ENCODE measurements at regions not wholly inside any gene's neighbourhood (a gene's known extent, or its start where the extent isn't known, plus 50 kb on each side); places are given as distances from the start of the nearest gene placed in this dataset.

DNA sequence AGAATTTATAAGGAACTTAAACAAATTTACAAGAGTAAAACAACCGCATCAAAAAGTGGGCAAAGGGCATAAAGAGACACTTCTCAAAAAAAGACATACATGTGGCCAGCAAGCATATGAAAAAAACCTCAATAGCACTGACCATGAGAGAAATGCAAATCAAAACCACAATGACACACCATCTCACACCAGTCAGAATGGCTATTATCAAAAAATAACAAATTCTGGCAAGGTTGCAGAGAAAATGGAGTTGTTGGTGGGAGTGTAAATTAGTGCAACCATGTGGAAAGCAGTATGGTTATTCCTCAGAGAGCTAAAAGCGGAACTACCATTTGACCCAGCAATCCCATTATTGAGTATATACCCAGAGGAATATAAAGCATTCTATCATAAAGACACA is 866.8 kb upstream of the TENM4 start:
- no peak overlapping the region for H3K4me2 ChIP-seq (ENCODE audit: low read length, poor library complexity, severe bottlenecking)
- no peak overlapping the region for H2BK120ac ChIP-seq (ENCODE audit: low read depth, low read length)
- DNase-seq, result no peak
- H4K91ac ChIP-seq (ENCODE audit: low read length), result no peak overlapping the region
- H3K27ac ChIP-seq (ENCODE audit: low read length, poor library complexity, severe bottlenecking), result no peak overlapping the region
- H3K9me3 ChIP-seq (ENCODE audit: control insufficient read depth, low read length), result peaks cover 7% of the 10 kb centered on the region
- no peak overlapping the region for H2BK12ac ChIP-seq (ENCODE audit: low read length in 2 of 2)
- no peak overlapping the region for H3K14ac ChIP-seq (ENCODE audit: low read length in 2 of 2)
- no peak overlapping the region for H2BK5ac ChIP-seq (ENCODE audit: low read depth, low read length, poor library complexity, severe bottlenecking)
- no peaks in the 10 kb centered on the region for H3K27me3 ChIP-seq (ENCODE audit: control insufficient read depth in 1 of 2, insufficient read depth in 1 of 2, low read length in 2 of 2)
- no peak overlapping the region for H2AK5ac ChIP-seq (ENCODE audit: low read length, severe bottlenecking)
- H3K79me1 ChIP-seq (replicated peaks; ENCODE audit: low read length, poor library complexity, severe bottlenecking), result no peaks in the 10 kb centered on the region
- no peak overlapping the region for H2AFZ ChIP-seq (ENCODE audit: low read depth, low read length)
- no peak overlapping the region for H2BK15ac ChIP-seq (ENCODE audit: low read depth, poor library complexity, severe bottlenecking)
- H3K4ac ChIP-seq (ENCODE audit: low read depth in 1 of 2, low read length in 2 of 2), result no peak overlapping the region
- H3K36me3 ChIP-seq (ENCODE audit: control insufficient read depth in 1 of 2, insufficient read depth in 2 of 2, low read depth in 1 of 2, low read length in 2 of 2), result no peaks in the 10 kb centered on the region
- WGBS, result 100% methylated on average over 2 of the region's 2 CpGs
- no peak overlapping the region for H3K18ac ChIP-seq (ENCODE audit: low read depth in 1 of 2, low read length in 2 of 2)
- no peaks in the 10 kb centered on the region for H3K4me1 ChIP-seq (ENCODE audit: control insufficient read depth, insufficient read depth, low read depth, low read length)
- no peak overlapping the region for H4K8ac ChIP-seq (ENCODE audit: low read length)
- no peak overlapping the region for H3K4me3 ChIP-seq (ENCODE audit: insufficient read depth in 1 of 2, low read depth in 1 of 2, low read length in 2 of 2)
- H3K23ac ChIP-seq (ENCODE audit: low read length in 2 of 2), result no peak overlapping the region
- no peak overlapping the region for H3K9ac ChIP-seq (ENCODE audit: low read length)

GRCh38 chr11:80297858-80298632 is 857.2 kb upstream of the TENM4 start:
- peak overlapping the region in 1 of 2 experiments; percentile 86 for H2BK12ac ChIP-seq (ENCODE audit: low read length in 2 of 2)
- no peak overlapping the region for H2AK5ac ChIP-seq (ENCODE audit: low read length, severe bottlenecking)
- 62% methylated on average over 4 of the region's 5 CpGs for WGBS
- H3K23ac ChIP-seq (ENCODE audit: low read length in 2 of 2), result no peak overlapping the region
- peak overlapping the region; percentile 64 for H3K27ac ChIP-seq (ENCODE audit: low read length, poor library complexity, severe bottlenecking)
- H3K14ac ChIP-seq (ENCODE audit: low read length in 2 of 2), result no peak overlapping the region
- H2AFZ ChIP-seq (ENCODE audit: low read depth, low read length), result no peak overlapping the region
- peak; percentile 90 for DNase-seq
- H3K4me2 ChIP-seq (ENCODE audit: low read length, poor library complexity, severe bottlenecking), result no peak overlapping the region
- H3K9ac ChIP-seq (ENCODE audit: low read length), result no peak overlapping the region
- no peaks in the 10 kb centered on the region for H3K27me3 ChIP-seq (ENCODE audit: control insufficient read depth in 1 of 2, insufficient read depth in 1 of 2, low read length in 2 of 2)
- H3K36me3 ChIP-seq (ENCODE audit: control insufficient read depth in 1 of 2, insufficient read depth in 2 of 2, low read depth in 1 of 2, low read length in 2 of 2), result no peaks in the 10 kb centered on the region
- H3K4me3 ChIP-seq (ENCODE audit: insufficient read depth in 1 of 2, low read depth in 1 of 2, low read length in 2 of 2), result no peak overlapping the region
- no peak overlapping the region for H3K18ac ChIP-seq (ENCODE audit: low read depth in 1 of 2, low read length in 2 of 2)
- H4K8ac ChIP-seq (ENCODE audit: low read length), result no peak overlapping the region
- H2BK5ac ChIP-seq (ENCODE audit: low read depth, low read length, poor library complexity, severe bottlenecking), result no peak overlapping the region
- no peak overlapping the region for H2BK15ac ChIP-seq (ENCODE audit: low read depth, poor library complexity, severe bottlenecking)
- H3K4me1 ChIP-seq (ENCODE audit: control insufficient read depth, insufficient read depth, low read depth, low read length), result no peaks in the 10 kb centered on the region
- no peak overlapping the region for H4K91ac ChIP-seq (ENCODE audit: low read length)
- no peak overlapping the region for H2BK120ac ChIP-seq (ENCODE audit: low read depth, low read length)
- no peaks in the 10 kb centered on the region for H3K9me3 ChIP-seq (ENCODE audit: control insufficient read depth, low read length)
- no peaks in the 10 kb centered on the region for H3K79me1 ChIP-seq (replicated peaks; ENCODE audit: low read length, poor library complexity, severe bottlenecking)
- H3K4ac ChIP-seq (ENCODE audit: low read depth in 1 of 2, low read length in 2 of 2), result peak overlapping the region in 1 of 2 experiments; percentile 41

- WGBS, result 100% methylated on average over 1 of the region's 2 CpGs
- H3K14ac ChIP-seq (ENCODE audit: low read length in 2 of 2), result no peak overlapping the region
- no peaks in the 10 kb centered on the region for H3K4me1 ChIP-seq (ENCODE audit: control insufficient read depth, insufficient read depth, low read depth, low read length)
- H3K23ac ChIP-seq (ENCODE audit: low read length in 2 of 2), result no peak overlapping the region
- no peak overlapping the region for H3K27ac ChIP-seq (ENCODE audit: low read length, poor library complexity, severe bottlenecking)
- no peak overlapping the region for H3K9ac ChIP-seq (ENCODE audit: low read length)
- no peak overlapping the region for H2BK15ac ChIP-seq (ENCODE audit: low read depth, poor library complexity, severe bottlenecking)
- no peaks in the 10 kb centered on the region for H3K9me3 ChIP-seq (ENCODE audit: control insufficient read depth, low read length)
- no peak overlapping the region for H4K91ac ChIP-seq (ENCODE audit: low read length)
- H2AK5ac ChIP-seq (ENCODE audit: low read length, severe bottlenecking), result no peak overlapping the region
- no peak overlapping the region for H2BK5ac ChIP-seq (ENCODE audit: low read depth, low read length, poor library complexity, severe bottlenecking)
- H3K18ac ChIP-seq (ENCODE audit: low read depth in 1 of 2, low read length in 2 of 2), result no peak overlapping the region
- H4K8ac ChIP-seq (ENCODE audit: low read length), result no peak overlapping the region
- H3K79me1 ChIP-seq (replicated peaks; ENCODE audit: low read length, poor library complexity, severe bottlenecking), result no peaks in the 10 kb centered on the region
- no peak overlapping the region for H3K4ac ChIP-seq (ENCODE audit: low read depth in 1 of 2, low read length in 2 of 2)
- H3K4me2 ChIP-seq (ENCODE audit: low read length, poor library complexity, severe bottlenecking), result no peak overlapping the region
- no peaks in the 10 kb centered on the region for H3K27me3 ChIP-seq (ENCODE audit: control insufficient read depth in 1 of 2, insufficient read depth in 1 of 2, low read length in 2 of 2)
- no peaks in the 10 kb centered on the region for H3K36me3 ChIP-seq (ENCODE audit: control insufficient read depth in 1 of 2, insufficient read depth in 2 of 2, low read depth in 1 of 2, low read length in 2 of 2)
- no peak overlapping the region for H2BK12ac ChIP-seq (ENCODE audit: low read length in 2 of 2)
- no peak overlapping the region for H2AFZ ChIP-seq (ENCODE audit: low read depth, low read length)
- DNase-seq, result no peak
- H2BK120ac ChIP-seq (ENCODE audit: low read depth, low read length), result no peak overlapping the region
- no peak overlapping the region for H3K4me3 ChIP-seq (ENCODE audit: insufficient read depth in 1 of 2, low read depth in 1 of 2, low read length in 2 of 2)
Observed at GRCh38 chr11:80293293-80293692, 852.5 kb upstream of the TENM4 start.

DNA sequence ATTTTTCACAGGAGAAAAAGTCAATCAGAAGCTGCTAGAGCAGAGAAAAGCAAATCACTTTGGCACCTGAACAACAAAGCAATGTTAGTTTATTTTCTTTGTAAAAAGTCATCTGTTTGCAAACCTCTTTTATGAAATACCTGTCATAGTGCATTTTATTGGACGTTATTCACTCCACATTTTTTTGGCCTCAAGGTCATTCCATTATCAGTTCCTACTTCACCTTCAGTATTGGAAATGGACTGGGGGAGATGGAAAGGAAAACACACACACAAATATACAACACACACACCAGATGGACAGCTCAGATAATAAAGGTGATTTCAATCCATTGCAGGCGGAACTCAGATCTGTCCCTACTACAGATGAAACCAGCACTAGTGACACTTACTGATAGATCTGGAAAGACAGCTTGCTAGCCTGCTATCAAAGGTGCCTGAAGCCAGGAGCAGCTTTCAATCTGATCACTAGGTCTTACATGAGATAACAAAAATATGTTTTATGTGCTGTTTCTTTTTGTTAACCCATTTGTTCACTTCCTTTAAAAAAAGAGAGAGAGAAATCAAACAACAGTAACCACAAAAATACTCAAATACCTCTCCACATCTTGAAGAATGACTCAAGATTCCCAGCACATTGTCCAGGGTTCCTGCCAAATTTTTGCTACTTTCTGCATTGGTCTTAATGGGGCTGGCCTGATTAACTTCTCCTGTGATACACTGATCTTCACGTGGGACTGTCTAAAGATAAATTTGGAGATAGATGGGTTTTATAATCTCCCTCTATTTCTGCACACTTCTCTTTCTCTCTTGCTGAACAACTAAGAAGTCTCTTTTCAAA is 844.3 kb upstream of the TENM4 start:
- Histone ChIP-seq H2BK5ac (ENCODE audit: low read depth, low read length, poor library complexity, severe bottlenecking) (no peak overlapping the region), H3K79me1 (replicated peaks; ENCODE audit: low read length, poor library complexity, severe bottlenecking) (no peaks in the 10 kb centered on the region), H2BK12ac (ENCODE audit: low read length in 2 of 2) (no peak overlapping the region), H4K91ac (ENCODE audit: low read length) (no peak overlapping the region), H2AK5ac (ENCODE audit: low read length, severe bottlenecking) (no peak overlapping the region), H3K4me3 (ENCODE audit: insufficient read depth in 1 of 2, low read depth in 1 of 2, low read length in 2 of 2) (no peak overlapping the region), H3K14ac (ENCODE audit: low read length in 2 of 2) (no peak overlapping the region), H3K9ac (ENCODE audit: low read length) (no peak overlapping the region), H3K18ac (ENCODE audit: low read depth in 1 of 2, low read length in 2 of 2) (no peak overlapping the region), H3K27ac (ENCODE audit: low read length, poor library complexity, severe bottlenecking) (no peak overlapping the region), H3K27me3 (ENCODE audit: control insufficient read depth in 1 of 2, insufficient read depth in 1 of 2, low read length in 2 of 2) (no peaks in the 10 kb centered on the region), H4K8ac (ENCODE audit: low read length) (no peak overlapping the region), H3K4me1 (ENCODE audit: control insufficient read depth, insufficient read depth, low read depth, low read length) (no peaks in the 10 kb centered on the region), H3K9me3 (ENCODE audit: control insufficient read depth, low read length) (no peaks in the 10 kb centered on the region), H3K4ac (ENCODE audit: low read depth in 1 of 2, low read length in 2 of 2) (no peak overlapping the region), H3K23ac (ENCODE audit: low read length in 2 of 2) (no peak overlapping the region), H2BK15ac (ENCODE audit: low read depth, poor library complexity, severe bottlenecking) (no peak overlapping the region), H3K4me2 (ENCODE audit: low read length, poor library complexity, severe bottlenecking) (no peak overlapping the region), H3K36me3 (ENCODE audit: control insufficient read depth in 1 of 2, insufficient read depth in 2 of 2, low read depth in 1 of 2, low read length in 2 of 2) (no peaks in the 10 kb centered on the region), H2AFZ (ENCODE audit: low read depth, low read length) (no peak overlapping the region), H2BK120ac (ENCODE audit: low read depth, low read length) (no peak overlapping the region)
- WGBS, result 65% methylated on average over 2 of the region's 3 CpGs
- DNase-seq, result no peak
